LNCAP (cell line): ENCODE measurements at regions not wholly inside any gene's neighbourhood (a gene's known extent, or its start where the extent isn't known, plus 50 kb on each side); places are given as distances from the start of the nearest gene placed in this dataset.

Source experiments
- TF ChIP-seq, protein P1 (sequence below): fragments of 450-650 bp; IDR thresholded peaks from 2 replicates; pipeline ENCODE4 v1.5.1; 2017; ENCODE audit warnings: mild to moderate bottlenecking

GRCh38 chr7:153886506-153887441, 165.4 kb upstream of the DPP6 start:
- TF ChIP-seq, protein P1, sequence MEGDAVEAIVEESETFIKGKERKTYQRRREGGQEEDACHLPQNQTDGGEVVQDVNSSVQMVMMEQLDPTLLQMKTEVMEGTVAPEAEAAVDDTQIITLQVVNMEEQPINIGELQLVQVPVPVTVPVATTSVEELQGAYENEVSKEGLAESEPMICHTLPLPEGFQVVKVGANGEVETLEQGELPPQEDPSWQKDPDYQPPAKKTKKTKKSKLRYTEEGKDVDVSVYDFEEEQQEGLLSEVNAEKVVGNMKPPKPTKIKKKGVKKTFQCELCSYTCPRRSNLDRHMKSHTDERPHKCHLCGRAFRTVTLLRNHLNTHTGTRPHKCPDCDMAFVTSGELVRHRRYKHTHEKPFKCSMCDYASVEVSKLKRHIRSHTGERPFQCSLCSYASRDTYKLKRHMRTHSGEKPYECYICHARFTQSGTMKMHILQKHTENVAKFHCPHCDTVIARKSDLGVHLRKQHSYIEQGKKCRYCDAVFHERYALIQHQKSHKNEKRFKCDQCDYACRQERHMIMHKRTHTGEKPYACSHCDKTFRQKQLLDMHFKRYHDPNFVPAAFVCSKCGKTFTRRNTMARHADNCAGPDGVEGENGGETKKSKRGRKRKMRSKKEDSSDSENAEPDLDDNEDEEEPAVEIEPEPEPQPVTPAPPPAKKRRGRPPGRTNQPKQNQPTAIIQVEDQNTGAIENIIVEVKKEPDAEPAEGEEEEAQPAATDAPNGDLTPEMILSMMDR: no peak

GRCh38 chr7:153887749-153888569, 164.2 kb upstream of the DPP6 start:
- TF ChIP-seq, protein P1: no peak

DNA sequence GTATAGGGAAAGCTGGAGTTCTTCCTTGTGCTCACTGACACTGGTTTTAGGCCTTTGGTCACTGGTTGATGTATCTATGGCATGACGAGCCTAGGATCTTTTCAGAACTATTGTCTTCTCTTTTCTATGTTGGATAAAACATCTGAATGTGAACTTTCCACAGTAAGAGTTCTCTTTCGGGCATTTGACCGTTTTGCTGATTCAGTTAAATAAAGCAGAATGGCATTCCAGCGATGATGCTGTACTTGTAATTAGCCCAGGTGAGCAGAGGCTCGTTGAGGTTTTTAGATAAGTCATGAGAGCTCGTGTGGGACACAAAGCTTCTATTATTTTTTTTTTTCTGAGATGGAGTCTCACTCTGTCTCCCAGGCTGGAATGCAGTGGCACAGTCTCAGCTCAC, 160.2 kb upstream of the DPP6 start:
- TF ChIP-seq, protein P1: no peak

DNA sequence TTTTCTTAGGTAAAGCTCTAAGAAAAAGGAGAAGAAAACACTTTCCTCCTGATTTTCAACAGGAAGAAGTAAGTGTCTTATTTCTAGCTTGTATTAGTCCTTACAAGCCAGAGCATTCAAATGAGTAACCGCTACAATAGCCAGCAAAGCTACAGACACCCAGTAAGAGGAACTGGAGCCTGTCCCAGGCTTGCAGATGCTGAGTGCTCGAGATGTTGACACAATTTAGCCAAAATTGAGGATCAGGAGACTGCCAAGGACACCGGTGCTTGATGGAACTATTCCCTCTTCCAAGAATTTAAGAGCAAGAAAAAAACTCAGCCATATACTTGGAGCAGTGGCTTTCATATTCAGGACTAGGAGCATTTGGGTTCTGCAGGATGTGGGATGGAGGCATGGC, 149.3 kb upstream of the DPP6 start:
- TF ChIP-seq, protein P1: no peak

GRCh38 chr7:153912211-153912610, 140.0 kb upstream of the DPP6 start:
- TF ChIP-seq, protein P1: no peak

DNA sequence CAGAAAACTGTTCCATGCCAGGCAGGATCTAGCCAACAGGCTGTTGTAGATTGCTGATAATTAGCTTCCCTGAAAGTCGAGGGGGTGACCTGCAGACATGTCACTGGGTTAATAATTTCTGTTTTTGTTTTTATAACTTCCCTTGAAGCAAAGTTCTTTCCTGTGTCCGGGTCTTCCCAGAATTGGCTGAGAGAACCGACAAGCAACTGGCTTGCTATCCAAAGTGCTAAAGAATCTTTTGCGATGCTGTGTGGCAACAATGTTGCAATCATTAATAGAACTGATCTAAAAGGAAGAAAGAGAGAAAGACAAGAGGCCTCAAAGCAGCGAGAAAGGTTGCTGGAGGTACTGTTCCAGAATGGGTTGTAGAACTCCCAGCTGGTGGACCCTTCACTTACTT, 132.1 kb upstream of the DPP6 start:
- TF ChIP-seq, protein P1: no peak

DNA sequence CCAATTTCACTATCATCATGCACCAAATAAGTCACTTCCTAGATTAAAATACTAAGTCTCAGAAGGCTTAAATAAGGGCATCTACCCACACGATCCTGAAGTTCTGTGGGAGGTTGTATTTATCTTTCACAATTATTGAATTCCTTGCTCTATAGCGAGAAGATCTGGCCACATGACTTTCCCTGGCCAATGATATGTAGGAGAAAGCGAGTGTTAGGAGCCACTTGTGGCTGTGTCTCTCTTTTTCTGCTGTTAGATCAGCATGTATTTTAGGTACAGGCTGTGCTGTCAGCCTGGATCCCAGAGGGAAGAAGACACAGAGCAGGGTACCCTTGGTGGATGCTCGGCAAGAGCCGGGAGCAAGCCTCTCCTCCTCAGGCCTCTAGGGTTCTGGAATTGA, 131.3 kb upstream of the DPP6 start:
- TF ChIP-seq, protein P1: no peak
